HG03060 (cell line): ENCODE measurements at regions not wholly inside any gene's neighbourhood (a gene's known extent, or its start where the extent isn't known, plus 50 kb on each side); places are given as distances from the start of the nearest gene placed in this dataset.
"Not testable (repeated sequence)": the region's sequence is repeated elsewhere in the genome, so short reads cannot be mapped to it uniquely, and the experiment has no call there.

Experiments
- ATAC-seq: cut with Tn5 transposase; IDR thresholded peaks from one replicate; pipeline ENCODE4 v1.9.1; 2021; ENCODE audit warnings: low read depth, moderate number of reproducible peaks; ENCODE audit not compliant: unreplicated experiment

- no peak for ATAC-seq
Measured at GRCh38 chr9:78383130-78383529, 86.2 kb downstream of the PSAT1 start.

- no peak for ATAC-seq
Measured at GRCh38 chr9:78386348-78386747, 89.4 kb downstream of the PSAT1 start.

- no peak for ATAC-seq
Measured at GRCh38 chr9:78386773-78387172, 89.8 kb downstream of the PSAT1 start.

GRCh38 chr9:78393340-78393739 is 96.4 kb downstream of the PSAT1 start:
- ATAC-seq: no peak

- ATAC-seq: no peak
Measured at GRCh38 chr9:78393932-78394331, 97.0 kb downstream of the PSAT1 start.

GRCh38 chr9:78396087-78396486 is 99.2 kb downstream of the PSAT1 start:
- ATAC-seq: no peak

GRCh38 chr9:78397045-78397444 is 100.1 kb downstream of the PSAT1 start:
- ATAC-seq: no peak

- no peak for ATAC-seq
Measured at GRCh38 chr9:78397454-78397853, 100.5 kb downstream of the PSAT1 start.

GRCh38 chr9:78399153-78399552 is 102.2 kb downstream of the PSAT1 start:
- ATAC-seq: no peak

- no peak for ATAC-seq
Measured at GRCh38 chr9:78400496-78400895, 103.6 kb downstream of the PSAT1 start.

GRCh38 chr9:78405461-78405860 is 108.5 kb downstream of the PSAT1 start:
- no peak for ATAC-seq

GRCh38 chr9:78406146-78406545 is 109.2 kb downstream of the PSAT1 start:
- ATAC-seq: no peak

- ATAC-seq: no peak
Measured at GRCh38 chr9:78406933-78407332, 110.0 kb downstream of the PSAT1 start.

GRCh38 chr9:78407636-78408312 is 110.8 kb downstream of the PSAT1 start:
- no peak for ATAC-seq

- ATAC-seq: no peak
Measured at GRCh38 chr9:78408388-78408787, 111.5 kb downstream of the PSAT1 start.

GRCh38 chr9:78409928-78410510 is 113.1 kb downstream of the PSAT1 start:
- ATAC-seq: not testable (repeated sequence)

- ATAC-seq: no peak
Measured at GRCh38 chr9:78422309-78422708, 125.4 kb downstream of the PSAT1 start.

GRCh38 chr9:78424299-78424698 is 127.4 kb downstream of the PSAT1 start:
- no peak for ATAC-seq

GRCh38 chr9:78428640-78429039 is 131.7 kb downstream of the PSAT1 start:
- ATAC-seq: no peak

GRCh38 chr9:78430387-78430786 is 133.5 kb downstream of the PSAT1 start:
- ATAC-seq: no peak

GRCh38 chr9:78431039-78431438 is 134.1 kb downstream of the PSAT1 start:
- not testable (repeated sequence) for ATAC-seq

GRCh38 chr9:78436873-78437272 is 139.9 kb downstream of the PSAT1 start:
- ATAC-seq: no peak
